Activated naive CD4-positive, alpha-beta T cell (primary cell): ENCODE measurements at regions not wholly inside any gene's neighbourhood (a gene's known extent, or its start where the extent isn't known, plus 50 kb on each side); places are given as distances from the start of the nearest gene placed in this dataset.

Experiments used
- DNase-seq, 4 experiments: peaks; one replicate each; lab custom pipeline; 2025; lab: John Stamatoyannopoulos, UW

GRCh38 chr9:126222835-126223431 lies 103.7 kb upstream of the MVB12B start:
- DNase-seq = no peak

- DNase-seq = no peak
These were observed 102.7 kb upstream of the MVB12B start for GRCh38 chr9:126223798-126224531.

GRCh38 chr9:126225611-126226609 lies 100.7 kb upstream of the MVB12B start:
- no peak for DNase-seq

GRCh38 chr9:126226991-126227936 lies 99.4 kb upstream of the MVB12B start:
- DNase-seq = no peak

GRCh38 chr9:126228111-126228780 lies 98.4 kb upstream of the MVB12B start:
- DNase-seq = no peak

- DNase-seq = peak; percentile 14 to 52 (median 38)
These were observed 97.7 kb upstream of the MVB12B start for GRCh38 chr9:126228781-126229444.

GRCh38 chr9:126229501-126229900 lies 97.1 kb upstream of the MVB12B start:
- DNase-seq = no peak

- no peak for DNase-seq
These were observed 95.9 kb upstream of the MVB12B start for GRCh38 chr9:126230692-126231091.

- no peak for DNase-seq
These were observed 94.2 kb upstream of the MVB12B start for GRCh38 chr9:126232461-126232860.

GRCh38 chr9:126233175-126233574 lies 93.5 kb upstream of the MVB12B start:
- DNase-seq = no peak

- DNase-seq = no peak
These were observed 92.6 kb upstream of the MVB12B start for GRCh38 chr9:126233913-126234525.

GRCh38 chr9:126234681-126235335 lies 91.8 kb upstream of the MVB12B start:
- DNase-seq = no peak

GRCh38 chr9:126235336-126236243 lies 91.0 kb upstream of the MVB12B start:
- DNase-seq = no peak

GRCh38 chr9:126236273-126236672 lies 90.4 kb upstream of the MVB12B start:
- DNase-seq = no peak

- DNase-seq = no peak
These were observed 88.2 kb upstream of the MVB12B start for GRCh38 chr9:126238415-126238814.

GRCh38 chr9:126239515-126239914 lies 87.1 kb upstream of the MVB12B start:
- DNase-seq = no peak

- no peak for DNase-seq
These were observed 85.8 kb upstream of the MVB12B start for GRCh38 chr9:126240835-126241234.

GRCh38 chr9:126248680-126249079 lies 77.9 kb upstream of the MVB12B start:
- no peak for DNase-seq
